ENCODE measurements at regions not wholly inside any gene's neighbourhood (a gene's known extent, or its start where the extent isn't known, plus 50 kb on each side); places are given as distances from the start of the nearest gene placed in this dataset.

DNA sequence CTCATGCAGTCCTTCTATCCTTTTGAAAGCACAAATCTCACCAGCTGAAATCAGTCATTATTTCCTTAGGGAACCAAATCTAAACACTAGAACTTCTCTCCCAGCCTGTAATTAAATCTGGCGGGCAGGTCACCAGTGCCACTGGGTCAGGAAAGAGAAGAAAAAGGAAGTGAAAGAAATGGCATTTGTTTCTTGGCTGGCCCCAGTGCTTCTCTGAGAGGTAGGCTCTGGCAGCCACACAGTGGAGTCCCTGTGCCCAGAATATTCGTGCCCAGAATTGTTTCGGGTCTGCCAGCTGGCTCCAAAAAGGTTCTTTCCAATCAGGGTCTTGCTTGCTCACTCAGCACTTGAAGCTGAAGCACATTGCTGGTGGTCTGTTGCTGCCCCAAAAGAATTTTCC lies 133.9 kb upstream of the MTAP start:
- ChIA-PET CTCF (interaction anchor here (1.0 kb wide), 1 partner anchor 9 kb away, joined by 3 read pairs; no protein-coding TSS in a partner anchor), POLR2A (no interaction called here)
- H3K36me3 ChIP-seq (ENCODE audit: insufficient read depth, low read length), result no peaks in the 10 kb centered on the region
- H3K9me3 ChIP-seq (ENCODE audit: low read length), result no peaks in the 10 kb centered on the region
- H3K4me1 ChIP-seq (ENCODE audit: insufficient read depth, low read length), result no peaks in the 10 kb centered on the region
- Mint-ChIP-seq H3K4me3 (no peak overlapping the region), H3K27ac (no peak overlapping the region), H3K4me1 (peaks cover 10 to 15% (median 11%) of the 10 kb centered on the region in 3 donors), H3K9me3 (no peaks in the 10 kb centered on the region), H3K36me3 (peaks cover 0 to 4% (median 0%) of the 10 kb centered on the region in 3 donors), H3K27me3 (peaks cover 2 to 5% of the 10 kb centered on the region in 2 donors)
- H3K27me3 ChIP-seq (ENCODE audit: insufficient read depth, low read length, poor library complexity, severe bottlenecking), result no peaks in the 10 kb centered on the region
- H3K4me3 ChIP-seq (ENCODE audit: low read length), result no peak overlapping the region
- DNase-seq, result no peak
- H3K27ac ChIP-seq (ENCODE audit: low read depth, low read length), result no peak overlapping the region

- H3K27me3 Mint-ChIP-seq, result peaks cover 0 to 2% of the 10 kb centered on the region in 2 donors
- H3K4me1 ChIP-seq (ENCODE audit: insufficient read depth, low read length), result no peaks in the 10 kb centered on the region
- no peaks in the 10 kb centered on the region for H3K36me3 Mint-ChIP-seq
- no peak overlapping the region for H3K4me3 ChIP-seq (ENCODE audit: low read length)
- H3K4me1 Mint-ChIP-seq, result peaks cover 10 to 15% (median 11%) of the 10 kb centered on the region in 3 donors
- H3K27me3 ChIP-seq (ENCODE audit: insufficient read depth, low read length, poor library complexity, severe bottlenecking), result no peaks in the 10 kb centered on the region
- ChIA-PET CTCF (no interaction called here), POLR2A (no interaction called here)
- H3K4me3 Mint-ChIP-seq, result no peak overlapping the region
- H3K9me3 Mint-ChIP-seq, result no peaks in the 10 kb centered on the region
- H3K36me3 ChIP-seq (ENCODE audit: insufficient read depth, low read length), result no peaks in the 10 kb centered on the region
- H3K27ac Mint-ChIP-seq, result no peak overlapping the region
- no peak overlapping the region for H3K27ac ChIP-seq (ENCODE audit: low read depth, low read length)
- no peak for DNase-seq
- no peaks in the 10 kb centered on the region for H3K9me3 ChIP-seq (ENCODE audit: low read length)
Observed at GRCh38 chr9:21669701-21670100, 132.7 kb upstream of the MTAP start.

DNA sequence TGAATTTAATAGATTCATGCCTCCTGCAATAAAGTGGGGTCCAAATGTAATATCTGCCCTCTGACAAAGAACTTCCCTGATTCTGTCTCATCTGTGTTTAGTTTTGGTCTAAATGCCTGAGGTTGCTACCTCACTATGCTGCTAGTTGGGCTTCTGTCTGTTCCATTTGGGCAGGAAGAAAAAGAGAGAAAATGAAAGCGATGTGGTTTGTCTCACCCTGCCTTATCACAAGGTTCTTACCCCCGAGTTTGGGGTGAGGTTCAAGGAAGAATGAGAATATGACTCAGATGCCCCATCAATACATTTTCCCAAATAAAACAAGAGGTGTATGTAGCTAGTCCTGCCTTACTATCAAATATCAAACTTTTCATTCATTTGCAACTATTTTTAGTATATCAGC lies 132.1 kb upstream of the MTAP start:
- no peaks in the 10 kb centered on the region for H3K36me3 Mint-ChIP-seq
- H3K4me3 Mint-ChIP-seq, result peak overlapping the region in 3 of 7 donors; percentile 0 to 26 (median 4)
- Histone ChIP-seq H3K4me3 (ENCODE audit: low read length) (no peak overlapping the region), H3K27me3 (ENCODE audit: insufficient read depth, low read length, poor library complexity, severe bottlenecking) (no peaks in the 10 kb centered on the region), H3K4me1 (ENCODE audit: insufficient read depth, low read length) (no peaks in the 10 kb centered on the region), H3K36me3 (ENCODE audit: insufficient read depth, low read length) (no peaks in the 10 kb centered on the region), H3K9me3 (ENCODE audit: low read length) (no peaks in the 10 kb centered on the region), H3K27ac (ENCODE audit: low read depth, low read length) (no peak overlapping the region)
- H3K27ac Mint-ChIP-seq, result peak overlapping the region in 1 of 8 donors; percentile 31
- ChIA-PET CTCF (no interaction called here), POLR2A (no interaction called here)
- DNase-seq, result peak in 2 of 5 donors; percentile 9 to 11
- H3K27me3 Mint-ChIP-seq, result no peaks in the 10 kb centered on the region
- no peaks in the 10 kb centered on the region for H3K9me3 Mint-ChIP-seq
- peaks cover 10 to 15% (median 11%) of the 10 kb centered on the region in 3 donors for H3K4me1 Mint-ChIP-seq

GRCh38 chr9:21672140-21672539 lies 130.3 kb upstream of the MTAP start:
- ChIA-PET POLR2A (no interaction called here), CTCF (no interaction called here)
- Histone ChIP-seq H3K36me3 (ENCODE audit: insufficient read depth, low read length) (no peaks in the 10 kb centered on the region), H3K4me1 (ENCODE audit: insufficient read depth, low read length) (no peaks in the 10 kb centered on the region), H3K27me3 (ENCODE audit: insufficient read depth, low read length, poor library complexity, severe bottlenecking) (no peaks in the 10 kb centered on the region), H3K27ac (ENCODE audit: low read depth, low read length) (no peak overlapping the region), H3K4me3 (ENCODE audit: low read length) (no peak overlapping the region), H3K9me3 (ENCODE audit: low read length) (no peaks in the 10 kb centered on the region)
- DNase-seq, result no peak
- Mint-ChIP-seq H3K27ac (no peak overlapping the region), H3K4me3 (no peak overlapping the region), H3K36me3 (no peaks in the 10 kb centered on the region), H3K27me3 (peaks cover 0 to 3% of the 10 kb centered on the region in 2 donors), H3K9me3 (no peaks in the 10 kb centered on the region), H3K4me1 (peaks cover 10 to 15% (median 11%) of the 10 kb centered on the region in 3 donors)

- no peaks in the 10 kb centered on the region for H3K27me3 ChIP-seq (ENCODE audit: insufficient read depth, low read length, poor library complexity, severe bottlenecking)
- CTCF ChIA-PET, result no interaction called here
- no peak overlapping the region for H3K27ac Mint-ChIP-seq
- no peaks in the 10 kb centered on the region for H3K4me1 ChIP-seq (ENCODE audit: insufficient read depth, low read length)
- no peaks in the 10 kb centered on the region for H3K36me3 Mint-ChIP-seq
- no peaks in the 10 kb centered on the region for H3K9me3 Mint-ChIP-seq
- H3K4me3 ChIP-seq (ENCODE audit: low read length), result no peak overlapping the region
- H3K9me3 ChIP-seq (ENCODE audit: low read length), result no peaks in the 10 kb centered on the region
- H3K4me3 Mint-ChIP-seq, result no peak overlapping the region
- H3K27ac ChIP-seq (ENCODE audit: low read depth, low read length), result no peak overlapping the region
- no peak for DNase-seq
- POLR2A ChIA-PET, result no interaction called here
- peaks cover 3 to 4% of the 10 kb centered on the region in 2 donors for H3K27me3 Mint-ChIP-seq
- H3K4me1 Mint-ChIP-seq, result peaks cover 10 to 20% (median 15%) of the 10 kb centered on the region in 3 donors
- no peaks in the 10 kb centered on the region for H3K36me3 ChIP-seq (ENCODE audit: insufficient read depth, low read length)
Observed at GRCh38 chr9:21672761-21673160, 129.7 kb upstream of the MTAP start.

GRCh38 chr9:21674894-21675293 lies 127.5 kb upstream of the MTAP start:
- no peak overlapping the region for H3K27ac ChIP-seq (ENCODE audit: low read depth, low read length)
- peaks cover 4% of the 10 kb centered on the region for H3K27me3 ChIP-seq (ENCODE audit: insufficient read depth, low read length, poor library complexity, severe bottlenecking)
- no peaks in the 10 kb centered on the region for H3K36me3 ChIP-seq (ENCODE audit: insufficient read depth, low read length)
- peaks cover 3 to 7% of the 10 kb centered on the region in 2 donors for H3K27me3 Mint-ChIP-seq
- H3K27ac Mint-ChIP-seq, result no peak overlapping the region
- no peaks in the 10 kb centered on the region for H3K4me1 ChIP-seq (ENCODE audit: insufficient read depth, low read length)
- peaks cover 10 to 23% (median 17%) of the 10 kb centered on the region in 3 donors for H3K4me1 Mint-ChIP-seq
- no peaks in the 10 kb centered on the region for H3K9me3 Mint-ChIP-seq
- CTCF ChIA-PET, result interaction anchor here (1.1 kb wide), 1 partner anchor 19 kb away, joined by 3 read pairs; no protein-coding TSS in a partner anchor
- no peak overlapping the region for H3K4me3 Mint-ChIP-seq
- DNase-seq, result no peak
- H3K36me3 Mint-ChIP-seq, result no peaks in the 10 kb centered on the region
- POLR2A ChIA-PET, result no interaction called here
- no peaks in the 10 kb centered on the region for H3K9me3 ChIP-seq (ENCODE audit: low read length)
- no peak overlapping the region for H3K4me3 ChIP-seq (ENCODE audit: low read length)

DNA sequence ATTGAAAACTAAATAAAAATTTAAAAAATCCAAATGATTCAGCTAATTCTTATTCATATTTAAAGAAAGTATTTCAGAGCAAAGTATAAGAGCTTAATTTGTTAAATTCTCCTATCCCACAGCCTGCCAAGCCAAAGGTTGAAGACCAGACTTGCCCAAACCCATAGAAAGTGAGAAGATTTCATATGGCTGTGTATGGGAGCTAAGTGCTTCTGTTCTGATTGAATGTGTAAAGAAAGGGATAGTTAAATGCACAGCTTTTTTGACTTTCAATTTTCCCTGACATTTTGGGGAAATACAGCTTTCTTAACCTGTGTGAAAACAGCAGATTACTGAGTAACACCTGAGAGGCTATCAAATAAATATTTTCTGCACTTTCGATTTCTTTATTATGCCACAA lies 125.0 kb upstream of the MTAP start:
- H3K4me1 Mint-ChIP-seq, result peaks cover 0 to 9% (median 8%) of the 10 kb centered on the region in 3 donors
- Histone ChIP-seq H3K27me3 (ENCODE audit: insufficient read depth, low read length, poor library complexity, severe bottlenecking) (peaks cover 4% of the 10 kb centered on the region), H3K27ac (ENCODE audit: low read depth, low read length) (no peak overlapping the region), H3K4me1 (ENCODE audit: insufficient read depth, low read length) (no peaks in the 10 kb centered on the region), H3K9me3 (ENCODE audit: low read length) (no peaks in the 10 kb centered on the region), H3K4me3 (ENCODE audit: low read length) (no peak overlapping the region), H3K36me3 (ENCODE audit: insufficient read depth, low read length) (no peaks in the 10 kb centered on the region)
- H3K36me3 Mint-ChIP-seq, result peaks cover 0 to 1% (median 0%) of the 10 kb centered on the region in 3 donors
- CTCF ChIA-PET, result interaction anchor here (1.0 to 1.1 kb wide), 2 partner anchors 12 to 32 kb away, joined by 3 to 5 read pairs; no protein-coding TSS in a partner anchor
- H3K27me3 Mint-ChIP-seq, result peaks cover 3 to 7% of the 10 kb centered on the region in 2 donors
- H3K27ac Mint-ChIP-seq, result no peak overlapping the region
- POLR2A ChIA-PET, result no interaction called here
- H3K9me3 Mint-ChIP-seq, result no peaks in the 10 kb centered on the region
- peak overlapping the region in 1 of 7 donors; percentile 52 for H3K4me3 Mint-ChIP-seq
- DNase-seq, result no peak

DNA sequence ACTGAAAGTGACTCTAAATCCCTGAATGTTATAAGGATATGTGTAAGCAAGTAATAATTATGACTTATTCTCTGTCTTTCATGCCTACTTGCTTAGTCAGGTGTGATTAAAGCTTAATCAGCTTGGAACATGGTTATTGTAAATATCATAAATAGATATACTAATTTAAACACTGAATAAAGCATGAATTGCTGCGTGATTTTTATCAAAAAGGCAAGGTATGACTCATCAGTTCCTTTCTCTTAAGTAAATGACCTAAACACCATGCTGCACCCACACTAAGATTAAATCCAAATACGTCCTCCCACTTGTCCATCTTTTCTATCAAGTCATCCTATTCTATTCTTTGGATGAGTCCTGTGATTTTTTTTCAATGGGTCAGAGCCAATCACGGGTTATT lies 124.6 kb upstream of the MTAP start:
- H3K9me3 Mint-ChIP-seq, result no peaks in the 10 kb centered on the region
- peaks cover 0 to 9% (median 8%) of the 10 kb centered on the region in 3 donors for H3K4me1 Mint-ChIP-seq
- H3K27ac ChIP-seq (ENCODE audit: low read depth, low read length), result no peak overlapping the region
- H3K4me3 Mint-ChIP-seq, result peak overlapping the region in 1 of 7 donors; percentile 52
- no peak for DNase-seq
- peaks cover 3 to 7% of the 10 kb centered on the region in 2 donors for H3K27me3 Mint-ChIP-seq
- ChIA-PET CTCF (interaction anchor here (1.1 kb wide), 1 partner anchor 31 kb away, joined by 5 read pairs; no protein-coding TSS in a partner anchor), POLR2A (no interaction called here)
- H3K27ac Mint-ChIP-seq, result no peak overlapping the region
- peaks cover 4% of the 10 kb centered on the region for H3K27me3 ChIP-seq (ENCODE audit: insufficient read depth, low read length, poor library complexity, severe bottlenecking)
- H3K4me3 ChIP-seq (ENCODE audit: low read length), result no peak overlapping the region
- H3K4me1 ChIP-seq (ENCODE audit: insufficient read depth, low read length), result no peaks in the 10 kb centered on the region
- peaks cover 0 to 1% (median 0%) of the 10 kb centered on the region in 3 donors for H3K36me3 Mint-ChIP-seq
- no peaks in the 10 kb centered on the region for H3K36me3 ChIP-seq (ENCODE audit: insufficient read depth, low read length)
- no peaks in the 10 kb centered on the region for H3K9me3 ChIP-seq (ENCODE audit: low read length)

Data from CD8-positive, alpha-beta memory T cell (primary cell).